ENCODE measurements at regions not wholly inside any gene's neighbourhood (a gene's known extent, or its start where the extent isn't known, plus 50 kb on each side); places are given as distances from the start of the nearest gene placed in this dataset.

- CTCF ChIA-PET = interaction anchor here (1.1 kb wide), 1 partner anchor 18 kb away, joined by 3 read pairs; no protein-coding TSS in a partner anchor
- TF ChIP-seq FOXM1 (IDR thresholded peaks at IDR 0.05; ENCODE audit: low read depth, low read length) = no peak
- no peak for TF ChIP-seq NR2C1 (IDR thresholded peaks at IDR 0.05)
- no peak for TF ChIP-seq SIX5 (IDR thresholded peaks at IDR 0.05; ENCODE audit: low read depth, low read length, severe bottlenecking)
- no peak for TF ChIP-seq RELB (IDR thresholded peaks at IDR 0.05; ENCODE audit: low read depth)
- TF ChIP-seq ZNF24 (IDR thresholded peaks at IDR 0.05) = no peak
- TF ChIP-seq EZH2 (IDR thresholded peaks at IDR 0.05; ENCODE audit: borderline replicate concordance, control insufficient read depth, low read depth, low read length) = no peak
- H3K9ac ChIP-seq (ENCODE audit: control insufficient read depth, insufficient read depth, low read length) = no peak overlapping the region
- POLR2A ChIA-PET = no interaction called here
- 34% methylated on average over 3 of the region's 3 CpGs for WGBS (ENCODE audit: insufficient coverage, insufficient replicate concordance, low lambda C conversion rate, missing lambda C conversion rate)
- no peak for DNase-seq (ENCODE audit: low read depth, low spot score)
- SMC1A ChIA-PET (ENCODE audit: uncharacterized antibody, unreplicated experiment) = interaction anchor here (0.9 to 1.0 kb wide), 2 partner anchors 13 to 18 kb away, joined by 3 to 4 read pairs; no protein-coding TSS in a partner anchor
- H3K36me3 ChIP-seq (ENCODE audit: control insufficient read depth in 2 of 2, insufficient read depth in 2 of 2, low read length in 1 of 2) = no peaks in the 10 kb centered on the region
- no peak overlapping the region for H3K4me3 ChIP-seq
- RAD21 ChIA-PET (ENCODE audit: unreplicated experiment) = interaction anchor here (0.7 kb wide), 1 partner anchor 182 kb away, joined by 3 read pairs; no protein-coding TSS in a partner anchor
- no peak overlapping the region for H2AFZ ChIP-seq (ENCODE audit: control insufficient read depth, low read depth, low read length)
- no peak for ATAC-seq
- FAIRE-seq = no peak
- no peaks in the 10 kb centered on the region for H3K79me2 ChIP-seq (ENCODE audit: control insufficient read depth, insufficient read depth, low read length)
- no peaks in the 10 kb centered on the region for H4K20me1 ChIP-seq (ENCODE audit: control insufficient read depth, insufficient read depth)
- H3K4me1 ChIP-seq (ENCODE audit: control insufficient read depth, insufficient read depth, low read length) = no peaks in the 10 kb centered on the region
- BruUV-seq (replicated peaks) = no TSS peak
- H3K9me3 ChIP-seq (replicated peaks; ENCODE audit: control insufficient read depth, insufficient read depth, low read length) = no peaks in the 10 kb centered on the region
- in situ Hi-C loops (cut with MboI) (no loop called here), intact Hi-C loops (cut with micrococcal nuclease; ENCODE audit: unreplicated experiment) (no loop called here)
- H3K27me3 ChIP-seq (replicated peaks in 1 of 2; ENCODE audit: control insufficient read depth in 2 of 2, insufficient read depth in 2 of 2, low read length in 1 of 2) = no peaks in the 10 kb centered on the region
- no peak overlapping the region for H3K27ac ChIP-seq (ENCODE audit: control insufficient read depth, insufficient read depth)
- no peak overlapping the region for H3K4me2 ChIP-seq (ENCODE audit: control insufficient read depth, insufficient read depth)
These were observed 732.7 kb upstream of the TENM4 start for GRCh38 chr11:80173371-80174136.
